Brain microvascular endothelial cell (primary cell): ENCODE measurements at regions not wholly inside any gene's neighbourhood (a gene's known extent, or its start where the extent isn't known, plus 50 kb on each side); places are given as distances from the start of the nearest gene placed in this dataset.
"Not testable (repeated sequence)": the region's sequence is repeated elsewhere in the genome, so short reads cannot be mapped to it uniquely, and the experiment has no call there.

ENCODE experiments used
- DNase-seq: peaks from one replicate; pipeline ENCODE4 v3.0.0-alpha.2; 2020
- H3K27ac ChIP-seq: fragments of 250-450 bp; sonication (Bioruptor Pico); 2 replicates; pipeline ENCODE4 v1.5.1; 2020; ENCODE audit warnings: mild to moderate bottlenecking, moderate library complexity
- H3K27me3 ChIP-seq: fragments of 250-450 bp; sonication (Bioruptor Pico); replicated peaks from 2 replicates; pipeline ENCODE4 v1.5.1; 2020; ENCODE audit warnings: mild to moderate bottlenecking
- H3K36me3 ChIP-seq: fragments of 250-450 bp; sonication (Bioruptor Pico); replicated peaks from 2 replicates; pipeline ENCODE4 v1.5.1; 2020; ENCODE audit warnings: mild to moderate bottlenecking
- H3K4me3 ChIP-seq: 2 replicates; pipeline ENCODE4 v1.5.1; 2011; ENCODE audit warnings: low read depth, mild to moderate bottlenecking, control low read depth, low read length, moderate library complexity
- CTCF ChIP-seq: IDR thresholded peaks from 2 replicates; pipeline ENCODE4 v1.5.1; 2011; ENCODE audit warnings: low read depth, mild to moderate bottlenecking, moderate library complexity, low read length, control low read depth, inconsistent platforms; ENCODE audit errors: missing control alignments
- in situ Hi-C: cut with HindIII; loops from 2 replicates; pipeline ENCODE4 v1.10.0; 2017; ENCODE audit warnings: low sequenced_read_pairs, low pct_ligation_motif_present

- TF ChIP-seq CTCF, result no peak
- in situ Hi-C loops, result no loop called here
- Histone ChIP-seq H3K27ac (no peak overlapping the region), H3K36me3 (no peaks in the 10 kb centered on the region), H3K4me3 (no peak overlapping the region), H3K27me3 (peaks cover 4% of the 10 kb centered on the region)
- no peak for DNase-seq
Measured at GRCh38 chr9:96062854-96063253, 187.4 kb downstream of the ERCC6L2 start.

- Histone ChIP-seq H3K27me3 (no peaks in the 10 kb centered on the region), H3K27ac (no peak overlapping the region), H3K36me3 (no peaks in the 10 kb centered on the region), H3K4me3 (no peak overlapping the region)
- no peak for TF ChIP-seq CTCF
- in situ Hi-C loops, result no loop called here
- DNase-seq, result no peak
Measured at GRCh38 chr9:96062031-96062430, 186.5 kb downstream of the ERCC6L2 start.

GRCh38 chr9:96061293-96061987 is 185.9 kb downstream of the ERCC6L2 start:
- no peaks in the 10 kb centered on the region for H3K36me3 ChIP-seq
- in situ Hi-C loops, result no loop called here
- DNase-seq, result peak; percentile 35
- H3K4me3 ChIP-seq, result no peak overlapping the region
- TF ChIP-seq CTCF, result peak; percentile 63
- H3K27me3 ChIP-seq, result no peaks in the 10 kb centered on the region
- H3K27ac ChIP-seq, result no peak overlapping the region

- no peak overlapping the region for H3K4me3 ChIP-seq
- no peaks in the 10 kb centered on the region for H3K27me3 ChIP-seq
- no peak for TF ChIP-seq CTCF
- no peak overlapping the region for H3K27ac ChIP-seq
- no peaks in the 10 kb centered on the region for H3K36me3 ChIP-seq
- in situ Hi-C loops, result no loop called here
- no peak for DNase-seq
Measured at GRCh38 chr9:96058218-96058617, 182.7 kb downstream of the ERCC6L2 start.

GRCh38 chr9:96057155-96057554 is 181.7 kb downstream of the ERCC6L2 start:
- H3K27me3 ChIP-seq, result peaks cover 2% of the 10 kb centered on the region
- in situ Hi-C loops, result no loop called here
- DNase-seq, result no peak
- H3K27ac ChIP-seq, result no peak overlapping the region
- no peaks in the 10 kb centered on the region for H3K36me3 ChIP-seq
- H3K4me3 ChIP-seq, result no peak overlapping the region
- TF ChIP-seq CTCF, result no peak

- in situ Hi-C loops, result no loop called here
- H3K27me3 ChIP-seq, result peaks cover 2% of the 10 kb centered on the region
- no peak overlapping the region for H3K27ac ChIP-seq
- TF ChIP-seq CTCF, result no peak
- no peak for DNase-seq
- no peaks in the 10 kb centered on the region for H3K36me3 ChIP-seq
- H3K4me3 ChIP-seq, result no peak overlapping the region
Measured at GRCh38 chr9:96056226-96056625, 180.7 kb downstream of the ERCC6L2 start.

- H3K4me3 ChIP-seq, in situ Hi-C loops, H3K27ac ChIP-seq, H3K27me3 ChIP-seq, DNase-seq, H3K36me3 ChIP-seq: not testable (repeated sequence)
Measured at GRCh38 chr9:96054248-96054647, 178.8 kb downstream of the ERCC6L2 start.
